GM21360 (cell line): ENCODE measurements at regions not wholly inside any gene's neighbourhood (a gene's known extent, or its start where the extent isn't known, plus 50 kb on each side); places are given as distances from the start of the nearest gene placed in this dataset.
"Not testable (repeated sequence)": the region's sequence is repeated elsewhere in the genome, so short reads cannot be mapped to it uniquely, and the experiment has no call there.

ENCODE experiments used
- ATAC-seq: cut with Tn5 transposase; IDR thresholded peaks from one replicate; pipeline ENCODE4 v1.9.1; 2021; ENCODE audit warnings: mild to moderate bottlenecking, moderate library complexity; ENCODE audit not compliant: unreplicated experiment

DNA sequence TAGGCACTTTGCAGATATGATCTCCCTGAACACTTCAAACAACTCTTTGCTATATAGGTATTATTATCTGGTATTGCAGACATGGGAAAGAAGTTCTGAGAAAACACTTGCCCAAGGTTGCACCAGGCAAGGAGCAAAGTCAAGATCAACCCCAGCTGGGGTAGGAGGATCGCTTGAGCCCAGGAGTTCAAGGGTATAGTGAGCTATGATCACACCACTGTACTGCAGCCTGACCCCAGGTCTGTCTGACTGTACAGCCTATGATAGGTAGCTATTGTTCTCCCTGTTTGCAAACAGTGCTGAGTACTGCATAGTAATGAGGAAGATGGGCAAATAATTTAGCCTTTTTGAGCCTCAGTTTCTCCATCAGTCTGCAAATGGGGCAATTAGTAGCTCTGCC, 60.5 kb upstream of the GRK3 start:
- not testable (repeated sequence) for ATAC-seq

DNA sequence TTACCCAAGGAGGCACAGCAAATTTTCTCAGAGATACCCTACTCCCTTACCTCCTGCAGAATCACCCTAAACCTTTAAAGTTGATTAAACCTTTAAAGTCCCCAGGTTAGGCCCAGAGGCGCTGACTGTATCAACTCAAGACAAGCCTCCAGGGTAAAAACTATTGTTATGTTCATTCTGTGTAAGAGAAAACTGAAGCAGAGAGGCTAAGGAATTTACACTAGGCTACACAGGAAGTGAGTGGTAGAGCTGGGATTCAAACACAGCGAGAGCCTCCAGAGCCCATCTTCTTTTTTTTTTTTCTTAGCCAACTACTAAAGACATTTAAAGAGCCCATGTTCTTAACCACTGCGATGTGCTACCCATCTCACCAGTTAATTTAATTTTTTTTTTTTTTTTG, 56.3 kb upstream of the GRK3 start:
- ATAC-seq, result no peak

- no peak for ATAC-seq
Measured at GRCh38 chr22:25508761-25509321, 55.6 kb upstream of the GRK3 start.

DNA sequence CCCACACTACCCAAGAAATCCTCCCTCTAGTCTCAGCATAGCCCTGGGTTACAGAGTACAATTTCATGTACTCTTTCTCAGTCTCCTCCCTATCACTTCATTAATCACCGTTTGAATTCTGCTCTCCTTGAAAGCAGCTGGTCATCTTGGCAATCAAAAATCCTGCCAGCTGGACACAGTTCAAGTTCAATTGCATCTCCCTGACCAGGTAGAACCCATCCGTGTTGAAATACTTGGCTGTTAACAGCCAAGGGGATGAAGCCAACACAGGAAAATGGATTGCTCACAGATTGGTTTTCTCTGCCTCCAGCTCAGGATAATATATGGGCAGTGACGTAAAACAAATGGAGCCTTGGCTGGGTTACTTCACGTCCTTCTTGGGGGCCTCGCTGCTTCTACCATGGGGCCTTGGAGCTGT, 55.1 kb upstream of the GRK3 start:
- no peak for ATAC-seq

GRCh38 chr22:25510876-25511275, 53.6 kb upstream of the GRK3 start:
- no peak for ATAC-seq

GRCh38 chr22:25511725-25512124, 52.8 kb upstream of the GRK3 start:
- no peak for ATAC-seq

DNA sequence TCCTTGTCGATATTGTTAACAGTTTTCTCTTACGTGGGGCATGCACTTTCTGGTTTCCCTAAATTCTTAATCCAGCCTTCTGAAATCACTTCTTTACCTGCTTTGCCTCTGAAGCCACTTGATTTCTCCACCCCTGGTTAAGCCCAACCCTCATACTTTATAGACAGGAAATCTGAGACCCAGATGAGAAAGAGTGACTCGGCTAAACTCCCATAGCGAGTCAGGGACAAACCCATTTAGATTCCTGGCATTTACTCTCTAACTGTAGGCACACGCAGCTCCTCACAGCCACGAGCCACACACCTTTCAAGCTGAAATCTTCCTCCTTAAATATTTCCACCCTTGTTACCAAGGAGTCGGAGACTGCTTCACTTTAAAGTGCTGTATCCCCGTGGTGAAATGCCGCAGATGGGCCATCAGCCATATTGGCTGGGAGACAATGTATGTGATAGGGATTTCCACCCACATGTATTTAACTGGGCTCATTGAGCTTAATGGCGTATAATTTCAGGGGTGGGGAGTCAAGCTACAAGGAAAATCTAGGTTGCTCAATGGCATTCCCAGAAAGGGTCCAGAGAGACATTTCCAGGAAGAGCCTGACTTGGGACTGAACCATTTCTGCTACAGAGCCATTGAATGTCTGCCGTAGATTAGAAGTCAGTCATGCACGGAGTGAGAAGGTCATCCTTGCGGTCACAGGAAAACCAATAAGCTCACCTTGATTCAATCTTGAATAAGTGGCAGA, 49.9 kb upstream of the GRK3 start:
- no peak for ATAC-seq
